NCI-H1092 treated with DMSO at 0.1 percent for 48 hours (cell line): ENCODE measurements at regions not wholly inside any gene's neighbourhood (a gene's known extent, or its start where the extent isn't known, plus 50 kb on each side); places are given as distances from the start of the nearest gene placed in this dataset.

ENCODE experiments used
- DNase-seq: peaks from one replicate; lab custom pipeline; 2025; lab: John Stamatoyannopoulos, UW

- no peak for DNase-seq
Observed at GRCh38 chr12:98351784-98352183, 163.6 kb upstream of the TMPO start.

DNA sequence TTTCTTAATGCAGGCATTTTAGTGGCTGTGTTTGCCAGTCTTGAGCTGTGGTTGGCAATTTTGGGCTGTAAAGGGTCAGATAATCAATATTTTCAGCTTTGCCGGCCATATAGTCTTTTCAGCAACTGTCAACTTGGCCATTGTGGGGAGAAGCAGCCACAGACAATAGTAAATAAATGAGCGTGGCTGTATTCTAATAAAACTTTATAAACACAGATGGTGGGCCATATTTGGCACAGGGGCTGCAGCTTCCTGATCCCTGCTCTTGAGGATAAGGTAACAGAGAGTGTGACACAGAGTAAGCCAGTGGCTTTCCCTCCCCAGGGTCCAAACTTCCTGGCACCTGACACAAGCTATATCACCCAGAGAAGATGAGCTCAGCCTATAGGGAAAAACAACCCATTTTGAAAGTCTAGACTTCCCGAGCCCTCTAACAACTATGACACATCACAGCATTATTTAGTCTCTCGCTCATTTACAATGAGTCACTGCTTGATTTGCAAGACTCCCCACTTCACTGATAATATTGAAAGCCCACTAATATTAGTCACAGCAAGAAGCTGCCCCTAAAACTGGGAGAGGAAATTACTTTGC lies 163.1 kb upstream of the TMPO start:
- DNase-seq, result no peak

DNA sequence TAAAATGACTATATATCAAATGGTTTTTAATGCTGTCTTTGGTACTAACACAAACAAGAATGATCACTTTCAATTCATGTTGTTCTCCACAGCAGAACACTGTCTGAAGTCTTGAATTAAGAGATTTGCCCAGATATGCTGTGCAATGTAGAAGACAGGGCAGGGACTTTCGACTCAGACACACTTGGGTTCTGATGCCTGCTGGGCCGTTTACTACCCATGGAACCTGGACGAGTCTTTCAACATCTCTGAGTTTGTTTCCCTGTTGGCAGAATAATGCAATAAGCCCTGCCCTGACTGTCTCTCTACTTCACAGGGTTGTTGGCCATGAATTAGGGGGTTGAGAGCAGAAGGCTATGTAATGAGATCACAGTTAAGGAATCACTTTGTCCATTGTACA lies 162.6 kb upstream of the TMPO start:
- DNase-seq, result no peak

DNA sequence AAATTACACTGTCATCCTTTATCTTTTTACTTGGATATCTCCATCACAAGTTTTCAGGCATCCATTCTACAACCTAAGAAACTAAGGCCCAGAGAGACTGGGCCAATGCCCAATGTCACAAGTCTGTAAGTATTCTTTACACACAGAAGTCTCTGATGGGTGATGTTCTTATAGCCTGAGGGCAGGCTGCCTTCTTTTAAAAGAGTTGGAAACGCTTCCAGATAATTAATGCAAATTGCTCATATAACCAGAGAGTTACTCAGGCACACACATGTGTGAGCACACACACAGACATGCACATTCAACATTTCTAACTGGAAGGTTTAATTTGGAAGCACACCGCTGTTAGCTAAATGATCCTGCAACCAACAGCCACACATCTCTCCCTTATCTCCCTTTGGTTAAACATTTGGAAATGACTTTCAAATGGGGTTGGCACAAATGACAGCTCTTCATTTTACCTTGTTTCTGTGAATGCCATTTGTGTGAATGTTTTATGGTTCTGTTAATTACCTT lies 160.8 kb upstream of the TMPO start:
- DNase-seq, result no peak

- DNase-seq, result no peak
Observed at GRCh38 chr12:98355322-98355721, 160.1 kb upstream of the TMPO start.

- no peak for DNase-seq
Observed at GRCh38 chr12:98355933-98356332, 159.5 kb upstream of the TMPO start.

DNA sequence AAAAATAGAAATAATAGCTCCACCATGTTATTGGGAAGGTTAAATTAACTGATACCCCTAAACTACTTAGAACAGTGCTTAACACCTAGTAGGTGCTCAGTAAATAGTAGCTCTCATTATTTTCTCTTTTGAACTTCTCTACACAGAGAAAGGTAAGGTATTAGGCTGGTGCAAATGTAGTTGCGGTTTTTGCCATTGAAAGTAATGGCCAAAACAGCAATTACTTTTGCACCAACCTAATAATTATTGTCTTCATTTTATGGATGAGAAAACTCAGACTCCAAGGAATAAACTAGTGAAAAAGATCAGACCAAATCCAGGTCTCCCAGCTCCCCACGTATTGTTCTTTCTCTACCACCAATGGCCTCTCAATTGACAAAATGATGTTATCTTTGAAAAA lies 157.2 kb upstream of the TMPO start:
- no peak for DNase-seq

GRCh38 chr12:98359856-98360255 lies 155.5 kb upstream of the TMPO start:
- no peak for DNase-seq

DNA sequence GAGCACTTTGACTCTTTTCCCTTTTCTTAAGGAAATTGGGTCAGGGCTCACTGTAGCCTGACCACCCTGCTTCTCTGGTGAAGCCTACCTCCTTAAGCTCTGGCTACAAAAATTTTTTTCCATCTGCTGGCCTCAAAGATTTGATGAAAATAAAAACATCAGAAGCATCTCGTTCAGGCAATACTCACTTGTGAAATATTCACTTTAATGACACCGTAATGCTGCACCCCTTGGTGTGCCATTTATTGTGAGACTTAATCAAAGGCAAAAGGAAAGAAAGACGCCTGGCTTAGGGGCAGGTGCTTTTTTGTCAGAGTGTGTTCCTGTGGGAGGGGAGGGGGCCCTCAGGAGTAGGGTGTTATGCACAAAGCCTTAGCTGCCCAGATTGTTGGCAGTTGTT lies 155.0 kb upstream of the TMPO start:
- no peak for DNase-seq

- no peak for DNase-seq
Observed at GRCh38 chr12:98369581-98369980, 145.8 kb upstream of the TMPO start.

GRCh38 chr12:98370976-98371375 lies 144.4 kb upstream of the TMPO start:
- DNase-seq, result no peak

DNA sequence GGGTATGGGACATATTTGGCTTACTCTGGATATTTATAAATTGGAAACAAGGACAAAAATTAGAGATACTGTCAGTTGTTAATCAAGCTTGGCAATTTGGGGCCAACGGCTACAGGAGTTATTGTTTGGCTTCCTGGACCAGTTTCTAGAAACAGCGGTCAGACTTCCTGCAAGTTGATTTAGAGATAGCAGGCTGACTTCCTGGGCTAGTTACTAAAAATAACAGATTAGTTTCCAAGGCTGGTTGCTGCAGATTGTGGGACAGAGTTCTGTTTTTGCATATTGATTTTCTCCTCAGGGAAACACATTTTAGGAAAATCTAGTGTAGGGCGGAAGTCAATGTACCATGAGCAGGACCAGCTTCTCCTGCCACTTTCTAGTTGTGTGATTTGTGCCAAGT lies 144.0 kb upstream of the TMPO start:
- no peak for DNase-seq

- DNase-seq, result no peak
Observed at GRCh38 chr12:98372340-98373024, 142.9 kb upstream of the TMPO start.

DNA sequence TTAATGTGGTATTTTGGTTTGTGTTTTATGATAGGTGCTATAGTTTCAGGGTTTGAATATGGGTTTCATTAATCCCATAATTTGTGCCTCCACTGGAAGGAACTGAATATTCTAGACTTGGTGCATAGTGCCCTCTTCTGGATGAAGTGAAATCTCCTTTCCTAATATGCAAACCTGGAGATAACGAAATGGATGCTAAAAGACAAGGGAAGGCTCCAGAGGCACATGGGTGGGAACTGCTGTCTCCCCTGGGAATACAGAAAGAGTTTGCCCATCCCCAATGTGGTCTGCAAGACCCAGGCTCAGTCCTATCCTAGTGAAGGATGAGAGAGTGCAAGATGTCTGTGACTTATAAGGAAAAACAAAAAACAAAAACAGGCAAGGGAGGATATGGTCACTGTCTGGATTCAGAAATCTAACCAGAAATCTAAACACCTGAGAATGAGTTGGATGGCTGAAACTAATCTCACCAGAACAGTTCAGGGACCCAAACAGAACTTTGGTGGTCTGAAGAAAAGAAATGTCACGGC lies 142.3 kb upstream of the TMPO start:
- peak; percentile 71 for DNase-seq

- peak; percentile 54 for DNase-seq
Observed at GRCh38 chr12:98374007-98374406, 141.4 kb upstream of the TMPO start.

DNA sequence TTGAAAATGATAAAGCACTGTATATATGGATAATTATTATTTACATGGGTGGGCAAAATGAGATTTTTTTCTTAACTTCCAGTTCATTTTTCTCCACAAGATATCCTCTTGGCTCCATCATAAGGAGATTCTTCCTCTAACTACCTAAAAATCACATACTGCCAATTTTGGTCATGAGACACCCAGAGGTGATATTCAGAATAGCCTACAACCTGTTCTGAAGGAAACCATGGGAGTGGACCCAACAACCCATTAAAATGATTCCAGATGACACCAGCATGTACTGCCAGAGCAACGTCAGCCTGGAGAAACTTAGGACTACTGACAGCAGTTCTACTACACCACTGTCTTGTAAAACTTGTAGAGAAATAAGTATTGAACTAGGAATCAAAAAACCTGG lies 136.3 kb upstream of the TMPO start:
- DNase-seq, result no peak

DNA sequence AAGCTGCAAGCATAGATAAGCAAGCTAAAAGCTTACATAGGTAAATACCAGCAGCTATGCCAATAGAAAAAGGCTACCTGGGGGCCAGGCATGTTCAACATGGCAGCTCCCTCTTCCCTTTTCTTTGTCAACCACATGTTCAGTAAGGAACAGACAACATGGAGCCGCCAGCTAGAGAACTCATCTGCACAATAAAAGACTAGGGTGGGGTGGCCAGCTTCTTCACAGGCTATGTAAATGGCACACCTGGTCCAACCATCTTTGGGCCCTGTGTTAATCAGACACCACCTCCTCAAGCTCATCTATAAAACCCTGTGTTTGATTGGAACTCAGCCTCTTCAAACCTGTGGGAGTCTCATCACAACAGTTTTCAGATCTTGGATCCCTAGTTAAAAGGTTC lies 129.7 kb upstream of the TMPO start:
- DNase-seq, result no peak

DNA sequence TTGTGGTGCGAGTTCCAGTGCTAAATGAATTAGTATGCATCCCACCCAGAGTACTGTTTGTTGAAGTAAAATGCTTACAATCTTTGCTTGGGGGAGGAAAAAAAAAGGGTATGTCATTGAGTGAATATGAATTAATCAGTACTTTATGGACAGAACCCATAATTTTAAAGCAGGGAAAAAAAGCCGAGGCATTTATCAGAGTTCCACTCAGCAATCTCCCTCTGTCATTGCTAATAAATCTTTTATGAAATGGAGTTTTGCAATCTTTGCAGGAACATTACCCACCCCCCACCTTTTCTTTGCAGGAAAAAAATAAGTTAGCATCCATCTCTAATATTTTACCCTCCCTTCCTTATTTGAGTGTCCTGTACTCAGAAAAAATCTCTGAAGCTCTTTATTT lies 127.9 kb upstream of the TMPO start:
- no peak for DNase-seq

GRCh38 chr12:98388126-98388525 lies 127.3 kb upstream of the TMPO start:
- DNase-seq, result peak; percentile 91

DNA sequence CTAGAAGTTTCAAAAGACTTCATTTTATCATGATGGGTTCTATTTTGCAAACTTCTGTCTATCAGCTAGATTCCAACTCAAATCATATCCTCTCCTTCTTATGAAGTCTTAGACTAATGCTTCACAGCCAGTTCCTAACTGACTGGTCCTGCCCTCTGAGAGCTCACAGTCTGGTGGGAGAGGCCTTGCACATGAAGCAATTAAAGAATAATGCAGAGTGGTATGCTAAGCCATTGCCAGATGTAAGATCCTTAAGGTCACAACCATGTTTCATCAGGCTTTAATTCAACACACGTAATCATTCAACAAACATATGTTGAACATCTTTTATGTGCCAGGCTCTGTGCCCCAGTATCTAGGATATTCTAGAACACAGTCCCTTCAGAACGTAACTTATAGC lies 125.8 kb upstream of the TMPO start:
- no peak for DNase-seq

DNA sequence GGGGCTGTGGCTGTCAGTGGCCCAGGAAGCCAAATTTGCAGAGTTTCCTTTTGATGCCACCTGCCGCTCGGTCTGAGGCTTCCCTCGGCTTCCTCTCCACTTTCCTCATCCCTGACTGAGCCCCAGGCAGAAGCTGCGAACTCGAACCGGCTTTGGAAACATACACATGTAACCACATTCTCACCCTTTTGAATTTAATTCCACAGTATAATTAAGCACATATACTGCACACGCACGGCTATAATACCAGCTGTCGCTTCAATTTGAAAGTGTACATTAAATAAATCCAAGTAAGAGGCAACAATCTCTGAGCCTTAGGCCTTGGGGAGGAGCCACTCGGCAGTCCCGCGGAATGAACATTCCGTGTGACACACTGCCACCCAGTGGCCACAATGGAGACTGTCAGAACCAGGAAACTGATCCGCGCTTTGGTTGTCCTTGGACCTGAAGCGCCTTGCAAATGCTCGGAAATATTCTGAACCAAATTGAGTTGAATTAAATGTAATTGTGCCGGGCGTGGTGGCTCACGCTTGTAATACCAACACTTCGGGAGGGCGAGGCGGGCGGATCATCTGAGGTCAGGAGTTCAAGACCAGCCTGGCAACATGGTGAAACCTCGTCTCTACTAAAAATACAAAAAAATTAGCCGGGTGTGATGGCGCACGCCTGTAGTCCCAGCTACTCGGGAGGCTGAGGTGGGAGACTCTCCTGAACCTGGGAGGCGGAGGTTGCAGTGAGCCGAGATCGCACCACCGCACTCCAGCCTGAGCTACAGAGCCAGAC lies 117.9 kb upstream of the TMPO start:
- peak; percentile 91 for DNase-seq

DNA sequence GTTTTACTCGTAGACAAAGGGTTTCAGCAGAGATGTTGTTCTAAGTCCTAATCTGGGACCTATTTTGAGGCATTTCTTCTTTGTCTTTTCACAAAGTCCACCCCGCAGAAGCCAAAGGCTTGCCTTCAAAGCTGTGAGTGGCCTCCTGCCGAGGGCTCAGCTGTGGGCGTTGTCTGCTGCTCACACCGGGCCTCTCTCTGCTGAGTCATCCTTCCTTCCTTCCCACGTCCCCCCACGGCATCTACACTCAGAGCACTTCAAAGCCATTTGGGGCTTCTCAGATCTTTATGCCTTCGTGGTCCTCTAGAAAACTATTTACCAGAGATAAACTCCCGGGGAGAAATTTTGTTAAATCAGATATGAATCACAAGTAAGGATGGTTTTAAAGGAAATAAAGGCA lies 115.9 kb upstream of the TMPO start:
- no peak for DNase-seq

GRCh38 chr12:98401427-98401826 lies 114.0 kb upstream of the TMPO start:
- peak; percentile 41 for DNase-seq
